ENCODE measurements at regions not wholly inside any gene's neighbourhood (a gene's known extent, or its start where the extent isn't known, plus 50 kb on each side); places are given as distances from the start of the nearest gene placed in this dataset.
"Not testable (repeated sequence)": the region's sequence is repeated elsewhere in the genome, so short reads cannot be mapped to it uniquely, and the experiment has no call there.

- CTCF ChIA-PET = no interaction called here
- no peak for DNase-seq
- no peaks in the 10 kb centered on the region for H3K27me3 ChIP-seq (ENCODE audit: insufficient read depth, low read depth)
- POLR2A ChIA-PET (ENCODE audit: unreplicated experiment) = no interaction called here
- no peaks in the 10 kb centered on the region for H3K4me1 ChIP-seq (replicated peaks; ENCODE audit: insufficient read depth)
- H3F3A ChIP-seq (ENCODE audit: insufficient read depth, low read depth) = no peaks in the 10 kb centered on the region
- no TSS peak for BruUV-seq (replicated peaks)
- H3K4me2 ChIP-seq = no peak overlapping the region
- no peak overlapping the region for H3K4me3 ChIP-seq
- intact Hi-C loops (cut with micrococcal nuclease; ENCODE audit: unreplicated experiment) = no loop called here
- no peak for TF ChIP-seq EZH2 (IDR thresholded peaks at IDR 0.05; ENCODE audit: low read depth)
- TF ChIP-seq, protein P1, sequence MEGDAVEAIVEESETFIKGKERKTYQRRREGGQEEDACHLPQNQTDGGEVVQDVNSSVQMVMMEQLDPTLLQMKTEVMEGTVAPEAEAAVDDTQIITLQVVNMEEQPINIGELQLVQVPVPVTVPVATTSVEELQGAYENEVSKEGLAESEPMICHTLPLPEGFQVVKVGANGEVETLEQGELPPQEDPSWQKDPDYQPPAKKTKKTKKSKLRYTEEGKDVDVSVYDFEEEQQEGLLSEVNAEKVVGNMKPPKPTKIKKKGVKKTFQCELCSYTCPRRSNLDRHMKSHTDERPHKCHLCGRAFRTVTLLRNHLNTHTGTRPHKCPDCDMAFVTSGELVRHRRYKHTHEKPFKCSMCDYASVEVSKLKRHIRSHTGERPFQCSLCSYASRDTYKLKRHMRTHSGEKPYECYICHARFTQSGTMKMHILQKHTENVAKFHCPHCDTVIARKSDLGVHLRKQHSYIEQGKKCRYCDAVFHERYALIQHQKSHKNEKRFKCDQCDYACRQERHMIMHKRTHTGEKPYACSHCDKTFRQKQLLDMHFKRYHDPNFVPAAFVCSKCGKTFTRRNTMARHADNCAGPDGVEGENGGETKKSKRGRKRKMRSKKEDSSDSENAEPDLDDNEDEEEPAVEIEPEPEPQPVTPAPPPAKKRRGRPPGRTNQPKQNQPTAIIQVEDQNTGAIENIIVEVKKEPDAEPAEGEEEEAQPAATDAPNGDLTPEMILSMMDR (conservative IDR thresholded peaks at IDR 0.05) = no peak
- H3K36me3 ChIP-seq (ENCODE audit: low read depth) = no peaks in the 10 kb centered on the region
- no peaks in the 10 kb centered on the region for H4K20me1 ChIP-seq (ENCODE audit: insufficient read depth)
- no peak overlapping the region for H3K27ac ChIP-seq
- H3K9me2 ChIP-seq (ENCODE audit: insufficient read depth) = no peaks in the 10 kb centered on the region
- no peaks in the 10 kb centered on the region for H3K9me3 ChIP-seq (ENCODE audit: insufficient read depth, low read depth)
- H3K79me2 ChIP-seq (ENCODE audit: low read depth) = no peaks in the 10 kb centered on the region
- no peak overlapping the region for H2AFZ ChIP-seq
Observed at GRCh38 chr11:98766903-98767302, 253.8 kb upstream of the CNTN5 start.

DNA sequence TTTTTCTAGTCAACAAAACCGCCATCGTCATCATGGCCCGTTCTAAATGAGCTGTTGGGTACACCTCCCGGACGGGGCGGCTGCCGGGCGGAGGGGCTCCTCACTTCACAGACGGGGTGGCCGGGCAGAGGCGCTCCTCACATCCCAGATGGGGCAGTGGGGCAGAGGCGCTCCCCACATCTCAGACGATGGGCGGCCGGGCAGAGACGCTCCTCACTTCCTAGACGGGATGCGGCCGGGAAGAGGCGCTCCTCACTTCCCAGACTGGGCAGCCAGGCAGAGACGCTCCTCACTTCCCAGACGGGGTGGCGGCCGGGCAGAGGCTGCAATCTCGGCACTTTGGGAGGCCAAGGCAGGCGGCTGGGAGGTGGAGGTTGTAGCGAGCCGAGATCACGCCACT, 250.7 kb upstream of the CNTN5 start:
- H2AFZ ChIP-seq; H3K27me3 ChIP-seq (ENCODE audit: insufficient read depth, low read depth); H3K4me3 ChIP-seq; POLR2A ChIA-PET (ENCODE audit: unreplicated experiment); H3F3A ChIP-seq (ENCODE audit: insufficient read depth, low read depth); CTCF ChIA-PET; H3K4me1 ChIP-seq (replicated peaks; ENCODE audit: insufficient read depth); H3K79me2 ChIP-seq (ENCODE audit: low read depth); intact Hi-C loops (cut with micrococcal nuclease; ENCODE audit: unreplicated experiment); BruUV-seq (replicated peaks); DNase-seq; H3K4me2 ChIP-seq; H3K9me2 ChIP-seq (ENCODE audit: insufficient read depth); H3K9me3 ChIP-seq (ENCODE audit: insufficient read depth, low read depth); H3K27ac ChIP-seq; H3K36me3 ChIP-seq (ENCODE audit: low read depth); H4K20me1 ChIP-seq (ENCODE audit: insufficient read depth): not testable (repeated sequence)

DNA sequence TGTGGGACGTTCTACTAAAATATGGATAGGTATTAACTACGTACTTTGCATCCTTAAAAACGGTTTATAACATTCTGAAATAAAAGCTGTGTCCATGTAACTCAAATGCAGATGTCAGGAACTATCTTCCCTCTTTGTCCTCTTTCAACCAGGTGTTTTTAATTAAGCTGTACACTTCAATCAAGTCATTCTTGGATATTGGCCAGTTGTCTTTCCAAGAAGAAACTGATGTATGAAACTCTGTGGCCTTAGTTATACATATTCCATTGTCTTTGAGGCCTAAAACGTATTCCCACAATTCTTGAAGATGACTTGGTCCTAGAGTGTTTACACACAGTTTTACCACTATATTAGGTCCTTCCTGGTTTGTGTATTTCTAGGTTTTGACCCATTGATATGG, 249.0 kb upstream of the CNTN5 start:
- TF ChIP-seq EZH2 (IDR thresholded peaks at IDR 0.05; ENCODE audit: low read depth) = no peak
- TF ChIP-seq, protein P1 (conservative IDR thresholded peaks at IDR 0.05) = no peak
- H3K4me3 ChIP-seq = no peak overlapping the region
- intact Hi-C loops (cut with micrococcal nuclease; ENCODE audit: unreplicated experiment) = no loop called here
- no peak overlapping the region for H2AFZ ChIP-seq
- no peaks in the 10 kb centered on the region for H3K9me3 ChIP-seq (ENCODE audit: insufficient read depth, low read depth)
- POLR2A ChIA-PET (ENCODE audit: unreplicated experiment) = no interaction called here
- CTCF ChIA-PET = no interaction called here
- no peak for DNase-seq
- no peaks in the 10 kb centered on the region for H4K20me1 ChIP-seq (ENCODE audit: insufficient read depth)
- no peaks in the 10 kb centered on the region for H3K36me3 ChIP-seq (ENCODE audit: low read depth)
- H3K4me2 ChIP-seq = no peak overlapping the region
- BruUV-seq (replicated peaks) = no TSS peak
- H3K4me1 ChIP-seq (replicated peaks; ENCODE audit: insufficient read depth) = no peaks in the 10 kb centered on the region
- no peaks in the 10 kb centered on the region for H3K9me2 ChIP-seq (ENCODE audit: insufficient read depth)
- no peaks in the 10 kb centered on the region for H3F3A ChIP-seq (ENCODE audit: insufficient read depth, low read depth)
- no peak overlapping the region for H3K27ac ChIP-seq
- H3K27me3 ChIP-seq (ENCODE audit: insufficient read depth, low read depth) = no peaks in the 10 kb centered on the region
- no peaks in the 10 kb centered on the region for H3K79me2 ChIP-seq (ENCODE audit: low read depth)

DNA sequence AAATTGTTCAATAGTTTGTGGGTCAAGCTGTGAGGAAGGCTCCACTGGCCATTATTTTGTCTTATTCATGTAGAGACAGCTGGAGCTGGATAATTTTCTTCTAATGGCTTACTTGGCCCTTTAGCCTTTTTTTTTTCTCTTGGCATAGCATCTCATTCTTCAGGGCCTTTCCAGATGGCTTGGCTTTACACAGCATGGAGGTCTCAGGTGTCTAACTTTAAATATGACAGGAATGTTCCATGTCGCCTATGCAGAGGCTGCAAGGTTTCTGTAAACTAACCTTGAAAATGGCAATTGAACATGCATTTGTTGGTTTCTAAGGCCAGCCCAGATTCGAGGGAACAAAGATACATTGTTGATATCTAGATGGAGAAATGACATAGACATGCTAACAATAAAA, 247.9 kb upstream of the CNTN5 start:
- H3K9me2 ChIP-seq (ENCODE audit: insufficient read depth) = no peaks in the 10 kb centered on the region
- H3K4me3 ChIP-seq = no peak overlapping the region
- no peak for DNase-seq
- H3K36me3 ChIP-seq (ENCODE audit: low read depth) = no peaks in the 10 kb centered on the region
- H3K4me1 ChIP-seq (replicated peaks; ENCODE audit: insufficient read depth) = no peaks in the 10 kb centered on the region
- POLR2A ChIA-PET (ENCODE audit: unreplicated experiment) = no interaction called here
- H2AFZ ChIP-seq = no peak overlapping the region
- no peaks in the 10 kb centered on the region for H3K27me3 ChIP-seq (ENCODE audit: insufficient read depth, low read depth)
- BruUV-seq (replicated peaks) = no TSS peak
- no peaks in the 10 kb centered on the region for H3K9me3 ChIP-seq (ENCODE audit: insufficient read depth, low read depth)
- no peaks in the 10 kb centered on the region for H3K79me2 ChIP-seq (ENCODE audit: low read depth)
- no peak for TF ChIP-seq EZH2 (IDR thresholded peaks at IDR 0.05; ENCODE audit: low read depth)
- TF ChIP-seq, protein P1 (conservative IDR thresholded peaks at IDR 0.05) = no peak
- intact Hi-C loops (cut with micrococcal nuclease; ENCODE audit: unreplicated experiment) = no loop called here
- H3F3A ChIP-seq (ENCODE audit: insufficient read depth, low read depth) = no peaks in the 10 kb centered on the region
- H3K27ac ChIP-seq = no peak overlapping the region
- CTCF ChIA-PET = no interaction called here
- no peaks in the 10 kb centered on the region for H4K20me1 ChIP-seq (ENCODE audit: insufficient read depth)
- H3K4me2 ChIP-seq = no peak overlapping the region

All from PC-9 (cell line).